ENCODE measurements at regions not wholly inside any gene's neighbourhood (a gene's known extent, or its start where the extent isn't known, plus 50 kb on each side); places are given as distances from the start of the nearest gene placed in this dataset.

- Histone ChIP-seq H3K4me1 (ENCODE audit: control insufficient read depth in 5 of 5, insufficient read depth in 5 of 5, low read length in 5 of 5) (no peaks in the 10 kb centered on the region), H3K4me3 (no peak overlapping the region), H3K9ac (ENCODE audit: insufficient read depth in 1 of 2, low read length in 2 of 2) (no peak overlapping the region), H3K36me3 (ENCODE audit: control insufficient read depth in 4 of 4, insufficient read depth in 4 of 4, low read length in 4 of 4) (no peaks in the 10 kb centered on the region), H3K9me3 (ENCODE audit: control insufficient read depth in 4 of 4, insufficient read depth in 3 of 4, low read length in 3 of 4) (no peaks in the 10 kb centered on the region), H3K27me3 (ENCODE audit: control insufficient read depth in 3 of 3, insufficient read depth in 3 of 3, low read length in 2 of 3) (peaks cover 0 to 6% (median 0%) of the 10 kb centered on the region in 3 donors), H3K27ac (ENCODE audit: low read depth in 1 of 2, low read length in 1 of 2) (no peak overlapping the region)
- TF ChIP-seq, protein P1, sequence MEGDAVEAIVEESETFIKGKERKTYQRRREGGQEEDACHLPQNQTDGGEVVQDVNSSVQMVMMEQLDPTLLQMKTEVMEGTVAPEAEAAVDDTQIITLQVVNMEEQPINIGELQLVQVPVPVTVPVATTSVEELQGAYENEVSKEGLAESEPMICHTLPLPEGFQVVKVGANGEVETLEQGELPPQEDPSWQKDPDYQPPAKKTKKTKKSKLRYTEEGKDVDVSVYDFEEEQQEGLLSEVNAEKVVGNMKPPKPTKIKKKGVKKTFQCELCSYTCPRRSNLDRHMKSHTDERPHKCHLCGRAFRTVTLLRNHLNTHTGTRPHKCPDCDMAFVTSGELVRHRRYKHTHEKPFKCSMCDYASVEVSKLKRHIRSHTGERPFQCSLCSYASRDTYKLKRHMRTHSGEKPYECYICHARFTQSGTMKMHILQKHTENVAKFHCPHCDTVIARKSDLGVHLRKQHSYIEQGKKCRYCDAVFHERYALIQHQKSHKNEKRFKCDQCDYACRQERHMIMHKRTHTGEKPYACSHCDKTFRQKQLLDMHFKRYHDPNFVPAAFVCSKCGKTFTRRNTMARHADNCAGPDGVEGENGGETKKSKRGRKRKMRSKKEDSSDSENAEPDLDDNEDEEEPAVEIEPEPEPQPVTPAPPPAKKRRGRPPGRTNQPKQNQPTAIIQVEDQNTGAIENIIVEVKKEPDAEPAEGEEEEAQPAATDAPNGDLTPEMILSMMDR (IDR thresholded peaks at IDR 0.05; ENCODE audit: control extremely low read depth, extremely low read depth), result no peak
- ATAC-seq (ENCODE audit: insufficient read depth, low FRiP score) (no peak), DNase-seq (no peak)
- WGBS, 2 donors, result 80 to 83% methylated on average over 8 of the region's 8 CpGs
Measured at GRCh38 chrX:5490786-5491563, 737.7 kb downstream of the NLGN4X start.

- DNase-seq, result no peak
- Histone ChIP-seq H3K27me3 (ENCODE audit: control insufficient read depth in 3 of 3, insufficient read depth in 3 of 3, low read length in 2 of 3) (peaks cover 0 to 4% (median 0%) of the 10 kb centered on the region in 3 donors), H3K4me3 (no peak overlapping the region), H3K27ac (ENCODE audit: low read depth in 1 of 2, low read length in 1 of 2) (no peak overlapping the region), H3K9me3 (ENCODE audit: control insufficient read depth in 4 of 4, insufficient read depth in 3 of 4, low read length in 3 of 4) (peaks cover 0 to 3% (median 1%) of the 10 kb centered on the region in 4 donors), H3K9ac (ENCODE audit: insufficient read depth in 1 of 2, low read length in 2 of 2) (no peak overlapping the region), H3K36me3 (ENCODE audit: control insufficient read depth in 4 of 4, insufficient read depth in 4 of 4, low read length in 4 of 4) (no peaks in the 10 kb centered on the region), H3K4me1 (ENCODE audit: control insufficient read depth in 5 of 5, insufficient read depth in 5 of 5, low read length in 5 of 5) (no peaks in the 10 kb centered on the region)
- WGBS, 2 donors, result 87 to 96% methylated on average over 4 of the region's 4 CpGs
- TF ChIP-seq, protein P1 (IDR thresholded peaks at IDR 0.05; ENCODE audit: control extremely low read depth, extremely low read depth), result no peak
- no peak for ATAC-seq (ENCODE audit: insufficient read depth, low FRiP score)
Measured at GRCh38 chrX:5474282-5474681, 754.4 kb downstream of the NLGN4X start.

DNA sequence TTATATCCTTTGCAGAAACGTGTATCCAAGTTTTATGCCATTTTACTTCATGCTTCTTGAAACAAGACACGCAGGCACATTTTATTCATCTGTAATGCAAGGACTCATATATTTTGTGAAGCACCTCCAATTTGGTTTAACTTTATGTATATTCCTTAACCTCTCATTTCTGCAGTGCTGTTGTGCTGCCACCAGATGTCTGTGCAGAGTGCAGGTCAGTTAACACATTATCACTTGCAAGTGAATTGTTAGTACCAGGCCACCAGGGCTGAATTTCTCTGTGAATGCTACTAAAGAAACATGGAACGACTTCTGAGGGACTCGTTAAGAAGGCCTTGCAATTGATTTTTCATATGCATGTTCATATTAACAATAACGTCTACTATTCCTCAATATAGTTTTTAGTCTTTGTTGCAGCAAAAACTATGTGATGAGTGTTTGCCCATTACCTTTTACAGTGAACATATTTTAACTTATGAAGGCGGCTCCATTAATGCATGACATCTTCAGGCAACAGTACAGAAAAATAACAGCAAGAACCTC is 770.3 kb downstream of the NLGN4X start:
- WGBS, 2 donors, result 75 to 82% methylated on average over 6 of the region's 6 CpGs
- ATAC-seq (ENCODE audit: insufficient read depth, low FRiP score) (no peak), DNase-seq (no peak)
- no peak overlapping the region for H3K4me3 ChIP-seq
- H3K27ac ChIP-seq (ENCODE audit: low read depth in 1 of 2, low read length in 1 of 2), result no peak overlapping the region
- no peaks in the 10 kb centered on the region for H3K36me3 ChIP-seq (ENCODE audit: control insufficient read depth in 4 of 4, insufficient read depth in 4 of 4, low read length in 4 of 4)
- TF ChIP-seq, protein P1 (IDR thresholded peaks at IDR 0.05; ENCODE audit: control extremely low read depth, extremely low read depth), result no peak
- H3K27me3 ChIP-seq (ENCODE audit: control insufficient read depth in 3 of 3, insufficient read depth in 3 of 3, low read length in 2 of 3), result peaks cover 0 to 6% (median 0%) of the 10 kb centered on the region in 3 donors
- no peaks in the 10 kb centered on the region for H3K4me1 ChIP-seq (ENCODE audit: control insufficient read depth in 5 of 5, insufficient read depth in 5 of 5, low read length in 5 of 5)
- H3K9me3 ChIP-seq (ENCODE audit: control insufficient read depth in 4 of 4, insufficient read depth in 3 of 4, low read length in 3 of 4), result no peaks in the 10 kb centered on the region
- H3K9ac ChIP-seq (ENCODE audit: insufficient read depth in 1 of 2, low read length in 2 of 2), result no peak overlapping the region

Measured in lung (tissue), 11 donors.